NCI-H446 (cell line): ENCODE measurements at regions not wholly inside any gene's neighbourhood (a gene's known extent, or its start where the extent isn't known, plus 50 kb on each side); places are given as distances from the start of the nearest gene placed in this dataset.
A peak's percentile ranks its signal among the peaks of the same experiment; 100 is the strongest.
"Not testable (repeated sequence)": the region's sequence is repeated elsewhere in the genome, so short reads cannot be mapped to it uniquely, and the experiment has no call there.

Experiments
- DNase-seq, 2 experiments: peaks; one replicate each; lab custom pipeline; 2025; lab: John Stamatoyannopoulos, UW

DNA sequence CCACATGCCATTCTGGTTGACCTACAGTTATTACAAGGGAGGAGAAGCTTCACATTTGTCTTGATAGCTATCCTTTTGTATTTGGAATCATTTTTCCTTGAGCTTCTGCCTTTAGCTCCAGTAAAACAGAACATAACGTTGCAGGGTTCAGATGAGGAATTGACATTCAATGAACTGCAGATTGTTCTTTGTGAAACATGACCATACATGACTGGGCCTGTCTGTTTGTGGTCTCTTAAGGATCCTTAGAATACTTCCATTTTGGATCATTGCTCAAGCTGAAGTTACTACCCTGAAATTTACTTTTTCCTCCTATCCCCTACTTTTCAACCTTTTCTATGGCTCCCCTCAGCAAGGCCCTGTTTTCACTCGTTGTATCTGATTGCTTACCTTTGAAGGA lies 1281.7 kb upstream of the CELF4 start:
- no peak for DNase-seq

DNA sequence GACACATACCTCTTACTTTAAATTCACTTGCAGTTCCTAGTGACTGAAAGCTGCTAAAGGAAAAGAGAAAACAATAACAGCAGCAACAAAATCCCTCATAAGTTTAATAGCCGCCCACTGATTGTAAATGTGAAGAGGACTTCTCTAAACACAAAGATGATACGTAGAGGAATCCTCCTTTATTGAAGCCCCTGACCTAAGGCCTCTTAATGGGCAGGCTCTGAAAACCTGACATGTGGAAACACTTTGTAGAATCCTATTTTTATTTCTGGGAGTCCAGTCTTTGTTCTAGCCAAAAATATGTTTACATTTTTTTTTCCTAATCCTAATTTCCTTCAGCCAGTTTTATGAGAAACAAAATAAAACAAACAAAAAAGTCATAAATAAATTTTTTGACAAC lies 1277.7 kb upstream of the CELF4 start:
- DNase-seq = no peak

DNA sequence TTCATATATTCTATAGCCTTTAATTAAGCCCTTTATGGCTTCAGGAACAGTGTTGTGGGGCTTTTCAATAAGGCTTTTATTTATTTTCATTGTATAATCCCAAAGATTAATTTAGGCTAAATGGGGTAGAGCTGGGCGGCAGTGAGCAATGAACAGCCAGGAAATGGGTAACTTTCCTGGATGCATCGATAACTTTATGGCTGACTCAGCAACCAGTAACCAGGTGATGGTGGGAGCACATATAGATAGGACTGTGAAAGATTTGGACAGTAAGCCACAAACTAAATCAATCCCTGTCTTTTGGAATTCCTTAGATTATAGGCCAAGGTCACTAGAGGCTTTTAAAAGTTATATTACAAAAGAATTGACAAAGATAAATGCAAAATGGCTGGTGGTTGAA lies 1260.6 kb upstream of the CELF4 start:
- no peak for DNase-seq

DNA sequence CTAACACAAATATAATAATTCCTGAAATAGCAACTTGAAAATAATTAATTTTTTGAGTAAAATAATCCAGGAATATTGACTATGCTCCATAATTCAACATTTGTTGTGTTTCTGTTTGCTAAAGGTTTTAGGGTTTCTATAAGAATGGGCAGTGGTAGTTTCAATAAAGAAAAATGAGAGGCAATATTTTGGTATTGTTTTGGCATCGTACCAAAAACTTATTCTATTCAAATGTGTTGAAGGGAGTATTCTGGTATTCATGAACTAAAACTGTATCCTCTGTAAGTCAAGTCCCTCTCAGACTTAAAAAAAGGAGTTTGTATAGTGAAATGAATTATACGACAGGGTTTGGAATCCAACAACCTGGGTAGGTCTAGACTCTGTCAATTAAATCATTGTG lies 1245.6 kb upstream of the CELF4 start:
- DNase-seq = no peak

DNA sequence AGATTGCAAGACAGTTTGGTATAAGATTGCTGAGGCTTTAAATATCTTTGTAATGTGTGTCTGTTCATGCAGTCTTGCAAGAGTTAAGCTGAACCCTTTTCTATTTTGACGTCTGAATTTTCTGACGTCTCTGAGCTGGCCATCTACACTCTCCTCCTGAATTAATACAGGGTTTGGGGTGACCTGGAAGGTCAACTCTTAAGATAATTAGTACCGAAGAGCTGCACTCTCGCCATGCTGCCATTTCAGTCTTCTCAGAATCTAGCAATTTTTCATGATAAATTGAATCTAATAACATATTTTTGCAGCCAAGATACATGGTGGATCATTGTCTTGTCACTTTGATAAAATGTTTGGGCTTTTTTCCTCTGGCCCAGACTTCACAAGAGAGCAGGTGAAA lies 1245.2 kb upstream of the CELF4 start:
- no peak for DNase-seq

DNA sequence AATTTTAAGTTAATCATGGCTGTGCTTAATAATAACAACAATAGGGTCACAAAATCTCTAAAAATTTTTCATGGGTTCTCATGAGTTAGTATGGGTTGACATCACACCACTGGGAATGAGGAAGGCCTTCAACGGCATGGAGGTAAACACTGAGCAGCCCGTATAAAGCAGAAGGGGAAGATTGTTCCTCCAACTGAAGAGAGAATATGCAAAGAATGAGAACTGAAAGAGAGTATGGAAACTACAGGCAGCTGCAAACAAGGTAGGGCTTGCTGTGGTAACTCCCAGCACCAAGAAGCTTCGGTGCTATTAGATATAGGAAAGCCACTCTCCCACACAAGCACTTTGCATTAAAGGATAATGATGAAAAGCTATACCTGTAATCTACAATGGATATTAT lies 1242.3 kb upstream of the CELF4 start:
- no peak for DNase-seq

DNA sequence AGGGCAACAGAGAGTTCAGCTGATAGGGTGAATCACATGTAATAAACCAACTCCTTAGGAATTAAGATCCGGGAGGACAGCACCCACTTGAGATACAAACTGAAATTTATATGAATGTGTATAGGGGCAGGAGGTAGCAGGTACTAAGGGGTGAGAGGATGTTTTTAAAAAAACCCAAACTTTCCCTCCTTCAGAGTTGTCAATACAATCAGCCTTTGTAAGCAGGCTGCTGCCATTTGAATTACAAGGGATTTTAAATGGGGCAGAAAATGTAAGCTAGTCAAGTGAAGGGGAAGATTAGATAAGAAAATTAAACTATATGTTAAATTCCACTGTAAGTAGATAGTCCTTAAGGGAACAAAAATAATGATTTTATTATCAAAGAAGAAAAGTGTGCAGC lies 1239.7 kb upstream of the CELF4 start:
- no peak for DNase-seq

DNA sequence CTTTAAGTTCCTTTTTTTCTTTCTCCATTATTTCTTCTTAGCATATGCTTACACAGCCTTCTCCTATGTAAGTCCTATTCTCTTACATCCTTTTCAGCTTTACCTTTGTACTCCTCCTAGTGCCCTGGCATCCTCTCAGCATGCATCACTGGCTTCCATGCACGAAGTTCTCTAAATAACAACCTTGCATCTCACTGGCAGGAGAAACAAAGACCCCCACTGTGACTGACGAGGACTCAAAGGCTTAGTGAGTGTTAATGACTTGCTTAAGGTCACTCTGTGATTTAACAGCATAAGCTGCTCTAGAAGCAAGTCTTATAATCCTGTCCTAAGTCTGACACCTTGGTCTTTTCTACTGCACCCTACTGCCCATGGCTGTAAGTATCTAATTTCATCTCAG lies 1236.0 kb upstream of the CELF4 start:
- no peak for DNase-seq

DNA sequence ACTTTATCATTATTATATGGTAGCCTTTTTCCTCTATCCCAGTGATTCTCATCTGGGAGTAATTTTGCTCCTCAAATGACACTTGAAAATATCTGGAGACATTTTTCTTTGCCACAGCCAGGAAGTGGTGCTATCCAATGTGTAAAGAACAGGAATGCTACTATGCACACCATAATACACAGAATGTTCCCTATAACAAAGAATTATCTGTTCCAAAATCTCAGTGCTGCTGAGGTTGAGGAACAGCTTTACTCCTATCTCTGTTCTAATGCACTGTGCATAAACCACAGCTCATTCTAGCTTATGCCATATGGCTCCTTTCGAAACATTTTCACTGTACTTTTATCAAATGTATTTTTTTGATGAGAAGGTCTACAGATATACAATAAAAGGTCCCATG lies 1231.2 kb upstream of the CELF4 start:
- no peak for DNase-seq

DNA sequence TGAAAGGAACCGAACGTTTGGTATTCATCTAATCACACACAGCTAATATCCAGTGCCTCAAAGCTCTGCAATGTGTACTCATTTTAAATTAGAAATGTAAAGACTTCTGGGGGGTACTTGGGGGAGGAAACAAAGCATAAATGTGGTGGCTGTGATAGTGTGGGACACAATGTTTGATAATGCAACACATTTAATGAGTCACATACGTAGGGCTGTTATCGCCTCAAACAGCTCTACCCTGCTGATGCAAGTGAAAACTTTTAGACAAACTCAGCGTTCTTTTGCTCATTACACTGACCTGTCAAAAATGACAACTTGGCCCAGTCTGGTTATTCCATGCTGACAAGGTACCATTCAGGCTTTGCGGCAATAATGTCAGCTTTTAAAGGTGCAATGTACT lies 1227.1 kb upstream of the CELF4 start:
- DNase-seq = no peak

DNA sequence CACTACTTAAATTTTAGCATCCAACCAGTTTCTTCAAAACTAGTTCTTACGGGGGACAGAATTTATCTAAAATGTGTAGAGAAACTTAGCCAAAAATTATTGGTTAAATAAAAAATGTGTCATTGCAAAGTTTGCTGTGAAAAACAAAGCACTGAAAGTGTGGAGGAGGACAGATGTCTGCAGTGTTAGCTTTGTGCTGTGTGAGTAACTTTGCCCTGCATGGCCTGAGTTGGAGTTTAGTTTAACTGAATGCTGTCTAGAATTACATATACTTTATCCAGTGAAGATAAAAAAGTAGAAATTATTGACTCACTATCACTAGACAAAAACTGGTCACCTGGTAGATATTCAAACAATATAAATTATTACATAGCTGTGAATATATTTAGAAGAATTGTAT lies 1225.2 kb upstream of the CELF4 start:
- no peak for DNase-seq

DNA sequence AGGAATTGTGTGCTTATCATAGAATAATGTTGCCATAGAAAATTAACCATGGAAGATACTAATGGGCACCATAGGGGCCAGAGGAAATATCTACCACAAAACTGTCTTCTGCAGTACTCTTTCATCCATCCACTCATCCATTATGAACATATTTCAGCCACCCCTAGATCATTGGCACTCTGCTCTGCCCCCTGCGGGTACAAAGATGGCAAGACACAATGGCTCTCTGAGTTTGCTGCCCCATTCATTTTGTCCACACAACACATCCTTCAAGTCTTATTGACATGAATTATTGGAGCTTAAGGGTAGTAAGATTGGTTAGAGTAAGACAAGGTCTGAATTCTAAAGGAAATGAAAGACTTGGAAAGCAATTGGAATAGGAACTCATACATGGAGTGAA lies 1224.7 kb upstream of the CELF4 start:
- DNase-seq = no peak

DNA sequence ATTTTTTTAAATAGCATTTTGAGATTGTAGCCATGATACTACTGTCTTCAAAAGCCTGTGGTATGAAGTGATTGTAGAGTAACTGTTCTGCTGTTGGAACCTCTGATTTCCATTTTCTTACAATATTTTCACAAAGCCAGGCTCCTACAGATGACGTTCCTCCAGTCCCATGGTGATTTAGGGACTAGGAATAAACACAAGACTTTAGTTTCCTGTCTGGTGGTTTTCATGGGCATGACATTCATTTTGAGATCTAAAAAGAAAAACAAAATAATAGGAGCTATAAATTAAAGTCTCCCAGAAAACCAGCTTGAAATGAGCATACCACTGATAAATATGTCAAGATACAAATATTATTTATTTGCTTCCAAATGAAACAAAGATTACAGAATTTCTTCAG lies 1223.5 kb upstream of the CELF4 start:
- DNase-seq = no peak

DNA sequence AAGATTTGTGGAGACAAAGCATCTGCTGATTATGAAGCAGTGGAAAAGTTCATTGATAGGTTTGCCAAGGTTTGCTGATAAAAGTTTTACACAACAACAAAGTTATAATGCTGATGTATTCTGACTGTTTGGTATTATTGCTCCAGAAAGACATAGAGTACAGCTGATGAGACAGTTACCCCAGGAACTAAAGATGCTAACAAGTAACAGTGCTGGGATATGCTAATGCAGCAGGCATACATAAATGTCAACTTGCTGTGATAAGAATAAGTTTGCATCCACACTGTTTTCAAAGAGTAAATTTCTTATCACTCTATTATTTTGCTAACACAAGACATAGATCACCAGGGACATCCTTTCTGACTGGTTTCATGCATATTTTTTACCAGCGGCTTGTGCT lies 1221.3 kb upstream of the CELF4 start:
- DNase-seq = no peak

DNA sequence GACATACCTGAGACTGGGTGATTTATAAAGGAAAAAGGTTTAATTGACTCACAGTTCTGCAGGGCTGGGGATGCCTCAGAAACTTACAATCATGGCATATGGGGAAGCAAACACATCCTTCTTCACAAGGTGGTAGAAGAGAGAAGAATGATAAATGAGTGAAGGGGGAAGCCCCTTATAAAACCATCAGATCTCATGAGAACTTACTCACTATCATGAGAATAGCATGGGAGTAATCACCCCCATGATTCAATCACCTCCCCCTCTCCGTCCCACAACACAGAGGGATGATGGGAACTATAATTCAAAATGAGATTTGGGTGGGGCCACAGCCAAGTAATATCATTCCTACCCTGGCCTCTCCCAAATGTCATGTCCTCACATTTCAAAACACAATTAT lies 1206.0 kb upstream of the CELF4 start:
- DNase-seq = not testable (repeated sequence)

DNA sequence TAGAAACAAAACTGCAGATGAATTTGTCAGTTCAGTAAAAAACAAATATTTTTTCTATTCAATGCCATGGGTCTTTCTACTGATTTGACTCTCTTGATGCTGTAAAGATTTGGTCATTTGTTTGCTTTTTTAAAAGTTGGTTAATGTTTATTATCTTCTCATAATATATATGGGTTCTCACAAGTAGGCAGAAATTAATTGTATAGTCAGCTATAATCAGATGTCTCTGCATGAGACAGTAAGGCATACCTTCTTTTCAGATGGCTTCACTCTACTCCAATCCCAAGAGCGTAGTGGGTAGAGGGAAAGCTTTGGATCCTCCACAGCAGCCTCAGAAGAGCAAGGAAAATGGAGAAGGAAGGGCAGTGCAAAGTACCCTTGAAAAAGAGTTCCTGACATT lies 1202.9 kb upstream of the CELF4 start:
- DNase-seq = no peak

DNA sequence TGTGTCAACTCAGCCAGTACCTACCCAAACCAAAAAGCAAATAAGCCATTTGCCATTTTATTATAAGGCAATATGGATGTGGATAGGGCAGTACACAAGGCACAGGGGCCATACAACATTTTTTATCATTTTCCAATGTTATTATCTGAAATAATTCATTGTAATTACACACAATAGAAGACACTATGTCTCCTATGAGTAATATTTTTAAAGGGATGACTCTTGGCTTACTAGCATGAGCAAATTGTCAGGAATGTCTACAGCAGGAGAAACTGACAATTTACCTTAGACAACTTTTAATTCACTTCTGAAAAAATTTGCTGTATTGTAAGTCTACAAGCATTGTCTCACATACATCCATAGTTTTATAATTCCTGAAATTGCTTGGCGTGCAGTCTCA lies 1193.9 kb upstream of the CELF4 start:
- DNase-seq = no peak

DNA sequence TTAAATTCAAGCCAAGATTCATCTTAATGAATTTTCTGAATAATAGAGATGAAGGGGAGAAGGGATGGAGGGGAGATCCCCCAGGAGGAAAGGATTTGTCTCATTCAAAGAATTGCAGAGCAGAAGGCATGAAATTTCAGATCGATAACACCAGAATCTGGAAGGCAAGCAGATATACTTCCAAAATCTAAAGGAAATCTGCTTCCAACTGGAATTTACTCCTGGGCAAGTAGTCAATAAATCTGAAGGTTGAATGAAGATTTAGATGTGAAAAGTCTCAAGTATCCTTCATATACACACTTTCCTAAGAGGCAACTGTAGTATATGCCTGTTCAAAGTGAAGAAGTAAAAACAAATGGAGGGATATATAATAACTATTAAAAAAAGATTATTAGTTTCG lies 1190.8 kb upstream of the CELF4 start:
- DNase-seq = no peak

DNA sequence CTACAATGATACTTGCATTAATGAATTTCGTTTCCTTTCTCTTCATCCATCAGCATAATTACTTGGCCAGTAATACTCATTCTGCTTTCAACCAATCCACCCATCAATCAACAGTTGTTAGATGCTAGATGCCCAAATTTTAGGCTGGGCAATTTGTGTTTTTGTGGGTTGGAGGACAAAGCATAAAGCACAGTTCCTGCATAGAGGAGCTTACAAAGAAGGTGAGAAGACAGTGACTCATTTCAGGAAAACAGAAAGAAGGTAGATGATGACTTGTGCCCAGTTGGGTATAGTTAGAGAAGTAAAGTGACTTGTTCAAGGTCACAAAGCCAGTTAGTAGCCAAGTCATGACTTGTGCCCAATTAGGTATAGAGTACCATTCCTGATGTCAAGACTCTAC lies 1186.8 kb upstream of the CELF4 start:
- DNase-seq = no peak

DNA sequence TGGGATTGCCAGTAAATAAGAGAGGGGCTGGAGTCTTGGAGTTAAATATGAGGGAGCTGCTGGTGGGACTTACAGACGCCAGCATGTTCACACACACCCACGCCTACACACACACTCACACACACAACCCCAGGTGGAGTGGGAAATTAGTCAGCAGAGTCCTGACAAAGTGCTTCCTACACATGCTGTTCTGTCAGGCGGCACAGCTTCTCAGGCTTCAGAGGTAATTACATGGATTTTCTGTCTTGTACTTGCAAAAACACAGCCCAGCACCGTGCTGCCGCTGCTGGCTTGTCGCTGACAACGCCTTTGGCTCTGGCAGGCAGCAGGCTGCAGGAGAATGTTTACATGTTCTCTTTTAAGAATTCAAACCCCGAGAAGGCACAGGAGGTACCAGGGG lies 1186.3 kb upstream of the CELF4 start:
- peak in 1 of 2 experiments; percentile 54 for DNase-seq

DNA sequence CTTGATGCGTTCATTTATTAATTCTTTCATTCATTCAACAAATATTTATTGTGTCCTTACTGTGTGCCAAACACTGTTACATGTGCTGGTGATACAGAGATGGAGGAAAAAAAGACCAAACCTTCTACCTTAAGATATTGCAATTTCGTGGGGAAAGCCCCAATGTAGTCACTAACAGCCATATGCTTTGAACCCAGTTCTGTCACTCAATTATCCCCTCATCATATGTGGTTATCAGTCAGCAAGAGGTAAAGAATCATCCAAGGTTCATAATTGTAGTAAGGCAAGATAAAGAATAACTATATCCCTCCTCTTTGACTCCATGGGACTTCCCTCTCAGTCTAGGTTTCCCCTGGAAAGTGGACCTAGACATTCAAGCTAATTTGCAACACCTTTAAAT lies 1185.6 kb upstream of the CELF4 start:
- no peak for DNase-seq

DNA sequence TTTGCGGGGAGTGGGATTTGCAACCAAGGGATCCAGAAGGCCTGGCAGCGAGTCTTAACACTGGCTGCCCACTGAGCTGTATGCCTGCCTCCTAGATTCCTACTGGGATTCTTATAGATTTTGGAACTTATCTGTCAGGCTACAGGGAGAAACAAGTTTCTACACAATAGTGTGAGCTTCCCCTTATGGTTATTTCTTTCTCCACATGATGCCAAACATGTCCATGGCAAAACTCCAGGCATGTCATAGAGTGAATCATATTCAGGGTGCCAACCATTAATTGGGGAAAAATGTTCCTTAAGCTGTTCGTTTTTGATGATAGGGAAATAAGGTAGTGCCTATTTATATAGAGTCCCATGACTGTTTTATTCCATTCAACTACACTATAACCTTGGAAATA lies 1185.2 kb upstream of the CELF4 start:
- DNase-seq = peak; percentile 61 to 94

DNA sequence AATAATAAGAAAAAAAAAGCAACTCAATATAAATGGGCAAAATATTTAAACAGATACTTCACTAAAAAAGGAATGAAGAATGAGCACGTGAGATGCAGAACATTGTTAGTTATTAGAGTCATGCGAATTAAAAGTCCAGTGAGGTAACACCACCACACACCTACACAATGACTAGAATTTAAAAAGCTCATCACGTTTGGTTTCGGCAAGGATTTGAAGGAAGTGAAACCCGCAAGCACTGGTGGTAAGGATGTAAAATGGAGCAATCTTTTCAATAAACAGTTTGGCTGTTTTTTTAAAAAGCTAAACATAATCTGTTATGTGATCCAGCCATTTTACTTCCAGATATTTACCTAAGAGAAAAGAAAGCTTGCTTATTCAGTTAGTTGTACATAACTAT lies 1181.6 kb upstream of the CELF4 start:
- no peak for DNase-seq

DNA sequence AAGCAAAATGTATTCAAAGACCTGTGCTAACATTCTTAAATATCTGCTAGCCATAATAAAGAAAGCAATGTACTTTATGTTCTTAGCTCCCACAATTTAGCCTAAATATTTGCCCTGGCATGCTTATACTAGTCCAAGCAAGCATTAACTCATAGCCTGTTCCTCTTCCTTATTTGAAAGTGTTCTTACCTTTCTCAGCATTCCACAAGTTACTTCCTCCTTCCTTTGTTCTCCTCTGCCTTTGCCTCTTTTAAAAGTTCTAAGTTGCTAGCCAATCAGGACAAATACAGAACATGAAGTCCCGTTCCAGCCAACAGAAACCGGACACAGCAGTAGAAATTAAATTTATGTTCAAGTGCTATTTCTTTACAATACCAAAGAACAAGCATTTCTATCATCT lies 1154.6 kb upstream of the CELF4 start:
- not testable (repeated sequence) for DNase-seq

DNA sequence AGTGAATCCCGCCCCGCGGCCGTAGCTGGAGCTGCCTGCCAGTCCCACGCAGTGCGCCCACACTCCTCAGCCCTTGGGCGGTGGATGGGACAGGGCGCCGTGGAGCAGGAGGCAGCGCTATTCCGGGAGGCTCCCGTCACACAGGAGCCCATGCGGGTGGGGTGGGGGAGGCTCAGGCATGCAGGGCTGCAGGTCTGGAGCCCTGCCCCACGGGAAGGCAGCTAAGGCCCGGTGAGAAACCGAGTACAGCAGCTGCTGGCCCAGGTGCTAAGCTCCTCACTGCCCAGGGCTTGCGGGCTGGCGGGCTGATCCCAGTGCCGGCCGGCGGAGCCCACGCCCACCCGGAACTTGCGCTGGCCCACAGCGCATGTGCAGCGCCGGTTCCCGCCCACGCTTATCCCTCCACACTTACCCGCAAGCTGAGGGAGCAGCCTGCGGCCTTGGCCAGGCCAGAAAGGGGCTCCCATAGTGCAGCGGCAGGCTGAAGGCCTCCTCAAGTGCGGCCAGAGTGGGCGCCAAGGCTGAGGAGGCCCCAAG lies 1152.8 kb upstream of the CELF4 start:
- no peak for DNase-seq
